ENCODE measurements at regions not wholly inside any gene's neighbourhood (a gene's known extent, or its start where the extent isn't known, plus 50 kb on each side); places are given as distances from the start of the nearest gene placed in this dataset.

- no TSS peak for BruUV-seq (replicated peaks)
- ChIA-PET CTCF (interaction anchor here (0.6 kb wide), 3 partner anchors 17 to 33 kb away, joined by 3 read pairs; no protein-coding TSS in a partner anchor), POLR2A (interaction anchor here (0.6 to 1.0 kb wide), 2 partner anchors 39 to 44 kb away, joined by 3 to 4 read pairs; no protein-coding TSS in a partner anchor)
- TF ChIP-seq CTCF (IDR thresholded peaks at IDR 0.05; ENCODE audit: unreplicated experiment) = no peak
- no peaks in the 10 kb centered on the region for H3K36me3 Mint-ChIP-seq (ENCODE audit: insufficient read depth, unreplicated experiment)
- no peak overlapping the region for H3K27ac Mint-ChIP-seq (ENCODE audit: low read depth, unreplicated experiment)
- no peak for DNase-seq (ENCODE audit: unreplicated experiment)
- no peaks in the 10 kb centered on the region for H3K27me3 Mint-ChIP-seq (ENCODE audit: insufficient read depth, unreplicated experiment)
- H3K4me3 Mint-ChIP-seq (ENCODE audit: unreplicated experiment) = no peak overlapping the region
- H3K4me1 Mint-ChIP-seq (ENCODE audit: insufficient read depth, unreplicated experiment) = peaks cover 26% of the 10 kb centered on the region
- intact Hi-C loops (cut with micrococcal nuclease) = no loop called here
- H3K9me3 Mint-ChIP-seq (ENCODE audit: unreplicated experiment) = no peaks in the 10 kb centered on the region
These were observed 214.1 kb downstream of the SKIDA1 start for GRCh38 chr10:21311426-21311825.

- no peaks in the 10 kb centered on the region for H3K36me3 Mint-ChIP-seq (ENCODE audit: insufficient read depth, unreplicated experiment)
- no peaks in the 10 kb centered on the region for H3K27me3 Mint-ChIP-seq (ENCODE audit: insufficient read depth, unreplicated experiment)
- TF ChIP-seq CTCF (IDR thresholded peaks at IDR 0.05; ENCODE audit: unreplicated experiment) = no peak
- ChIA-PET POLR2A (interaction anchor here (0.6 kb wide), 1 partner anchor 149 kb away, joined by 3 read pairs; no protein-coding TSS in a partner anchor), CTCF (interaction anchor here (0.8 kb wide), 1 partner anchor 199 kb away, joined by 3 read pairs; no protein-coding TSS in a partner anchor)
- peaks cover 18% of the 10 kb centered on the region for H3K4me1 Mint-ChIP-seq (ENCODE audit: insufficient read depth, unreplicated experiment)
- no peak overlapping the region for H3K4me3 Mint-ChIP-seq (ENCODE audit: unreplicated experiment)
- intact Hi-C loops (cut with micrococcal nuclease) = no loop called here
- no peak overlapping the region for H3K27ac Mint-ChIP-seq (ENCODE audit: low read depth, unreplicated experiment)
- no peak for DNase-seq (ENCODE audit: unreplicated experiment)
- no TSS peak for BruUV-seq (replicated peaks)
- no peaks in the 10 kb centered on the region for H3K9me3 Mint-ChIP-seq (ENCODE audit: unreplicated experiment)
These were observed 216.1 kb downstream of the SKIDA1 start for GRCh38 chr10:21309427-21309826.

- ChIA-PET POLR2A (interaction anchor here (0.9 kb wide), 1 partner anchor 16 kb away, joined by 3 read pairs; no protein-coding TSS in a partner anchor), CTCF (interaction anchor here (0.6 kb wide), 1 partner anchor 9 kb away, joined by 6 read pairs; no protein-coding TSS in a partner anchor)
- Mint-ChIP-seq H3K27me3 (ENCODE audit: insufficient read depth, unreplicated experiment) (no peaks in the 10 kb centered on the region), H3K27ac (ENCODE audit: low read depth, unreplicated experiment) (no peak overlapping the region), H3K36me3 (ENCODE audit: insufficient read depth, unreplicated experiment) (no peaks in the 10 kb centered on the region), H3K4me3 (ENCODE audit: unreplicated experiment) (no peak overlapping the region), H3K9me3 (ENCODE audit: unreplicated experiment) (no peaks in the 10 kb centered on the region), H3K4me1 (ENCODE audit: insufficient read depth, unreplicated experiment) (peaks cover 18% of the 10 kb centered on the region)
- intact Hi-C loops (cut with micrococcal nuclease) = no loop called here
- no peak for DNase-seq (ENCODE audit: unreplicated experiment)
- no TSS peak for BruUV-seq (replicated peaks)
- no peak for TF ChIP-seq CTCF (IDR thresholded peaks at IDR 0.05; ENCODE audit: unreplicated experiment)
These were observed 216.5 kb downstream of the SKIDA1 start for GRCh38 chr10:21308946-21309345.

GRCh38 chr10:21308018-21308417 is 217.5 kb downstream of the SKIDA1 start:
- TF ChIP-seq CTCF (IDR thresholded peaks at IDR 0.05; ENCODE audit: unreplicated experiment) = no peak
- H3K4me3 Mint-ChIP-seq (ENCODE audit: unreplicated experiment) = no peak overlapping the region
- no peaks in the 10 kb centered on the region for H3K9me3 Mint-ChIP-seq (ENCODE audit: unreplicated experiment)
- POLR2A ChIA-PET = interaction anchor here (0.9 kb wide), 1 partner anchor 15 kb away, joined by 3 read pairs; no protein-coding TSS in a partner anchor
- H3K27me3 Mint-ChIP-seq (ENCODE audit: insufficient read depth, unreplicated experiment) = no peaks in the 10 kb centered on the region
- no peak overlapping the region for H3K27ac Mint-ChIP-seq (ENCODE audit: low read depth, unreplicated experiment)
- CTCF ChIA-PET = interaction anchor here (0.5 kb wide), 1 partner anchor 211 kb away, joined by 4 read pairs; no protein-coding TSS in a partner anchor
- no TSS peak for BruUV-seq (replicated peaks)
- intact Hi-C loops (cut with micrococcal nuclease) = no loop called here
- peaks cover 16% of the 10 kb centered on the region for H3K4me1 Mint-ChIP-seq (ENCODE audit: insufficient read depth, unreplicated experiment)
- DNase-seq (ENCODE audit: unreplicated experiment) = no peak
- no peaks in the 10 kb centered on the region for H3K36me3 Mint-ChIP-seq (ENCODE audit: insufficient read depth, unreplicated experiment)

Measured in MCF 10A (cell line).